Endothelial cell of umbilical vein (primary cell): ENCODE measurements at regions not wholly inside any gene's neighbourhood (a gene's known extent, or its start where the extent isn't known, plus 50 kb on each side); places are given as distances from the start of the nearest gene placed in this dataset.

Experiments used
- BruUV-seq: library from RNA; stranded (reverse); fragments of 400-500 nt; replicated peaks from 2 replicates; lab custom pipeline; 2021; lab: Mats Ljungman, UMichigan
- CTCF ChIA-PET: fragments of 300-600, 350-600 bp; sonication (Branson Sonifier 250); formaldehyde crosslinking; loops from one replicate; lab custom pipeline; 2021; ENCODE audit warnings: antibody characterized with exemption, inconsistent platforms; lab: Charles Lee
- POLR2A ChIA-PET: fragments of 300-600, 350-600 bp; sonication (Branson Sonifier 250); formaldehyde crosslinking; loops from one replicate; lab custom pipeline; 2021; ENCODE audit warnings: antibody characterized with exemption, inconsistent platforms; lab: Charles Lee
- DNase-seq: peaks from one replicate; pipeline ENCODE4 v3.0.0-alpha.2; 2011; ENCODE audit warnings: low read depth, low spot score
- FAIRE-seq: peaks from 2 replicates; lab custom pipeline; 2011; peaks lifted over from hg19 to GRCh38; lab: Jason Lieb, UNC
- H2AFZ ChIP-seq: 2 replicates; pipeline ENCODE4 v1.6.0; 2012; ENCODE audit warnings: low read depth, low read length, control low read depth, inconsistent platforms
- H3K27ac ChIP-seq: 2 replicates; pipeline ENCODE4 v1.5.1; 2011; ENCODE audit warnings: low read depth, mild to moderate bottlenecking, control low read depth, low read length, moderate library complexity; ENCODE audit not compliant: insufficient read depth
- H3K27me3 ChIP-seq, 2 experiments: 2 replicates each; pipeline versions ENCODE4 v1.6.0 to v1.6.1; 2011; ENCODE audit warnings: low read length in 2 of 2, mixed read lengths in 1 of 2; ENCODE audit not compliant: control insufficient read depth in 2 of 2, insufficient read depth in 2 of 2
- H3K36me3 ChIP-seq, 2 experiments: 2 replicates in 1 of 2; 3 replicates in 1 of 2; pipeline ENCODE4 v1.5.1; 2011; ENCODE audit warnings: low read length in 2 of 2, mild to moderate bottlenecking in 1 of 2, moderate library complexity in 1 of 2; ENCODE audit not compliant: control insufficient read depth in 2 of 2, insufficient read depth in 2 of 2; ENCODE audit errors: extremely low read depth in 1 of 2
- H3K4me1 ChIP-seq: 3 replicates; pipeline ENCODE4 v1.5.1; 2011; ENCODE audit warnings: mild to moderate bottlenecking, low read length; ENCODE audit not compliant: control insufficient read depth, insufficient read depth; ENCODE audit errors: extremely low read depth
- H3K4me2 ChIP-seq: 2 replicates; pipeline ENCODE4 v1.6.1; 2011; ENCODE audit warnings: low read length, control low read depth, mixed read lengths; ENCODE audit not compliant: insufficient read depth
- H3K4me3 ChIP-seq, 3 experiments: fragments of 200-600 bp in 1 of 3; sonication (generic), shearing (Covaris generic) in 1 of 3; replicated peaks in 1 of 3; 2 replicates each; pipeline ENCODE4 v1.5.1; 2011 to 2016; ENCODE audit warnings: control low read depth in 3 of 3, low read length in 3 of 3, mild to moderate bottlenecking in 2 of 3, inconsistent platforms in 1 of 3, low read depth in 1 of 3, moderate library complexity in 1 of 3; ENCODE audit not compliant: insufficient read depth in 1 of 3
- H3K79me2 ChIP-seq: 2 replicates; pipeline ENCODE4 v1.6.0; 2012; ENCODE audit warnings: low read length, inconsistent platforms; ENCODE audit not compliant: control insufficient read depth, insufficient read depth
- H3K9ac ChIP-seq: replicated peaks from 2 replicates; pipeline ENCODE3; 2011; ENCODE audit warnings: low read length, control low read depth; ENCODE audit not compliant: insufficient read depth; ENCODE audit errors: extremely low read depth
- H3K9me1 ChIP-seq: replicated peaks from 3 replicates; pipeline ENCODE4 v1.6.0; 2011; ENCODE audit warnings: mild to moderate bottlenecking, low read length; ENCODE audit not compliant: control insufficient read depth, insufficient read depth; ENCODE audit errors: extremely low read depth
- H3K9me3 ChIP-seq: replicated peaks from 2 replicates; pipeline ENCODE4 v1.5.1; 2012; ENCODE audit warnings: low read length, inconsistent platforms; ENCODE audit not compliant: control insufficient read depth, insufficient read depth
- H4K20me1 ChIP-seq: replicated peaks from 2 replicates; pipeline ENCODE3; 2011; ENCODE audit warnings: mild to moderate bottlenecking, low read length; ENCODE audit not compliant: control insufficient read depth, insufficient read depth; ENCODE audit errors: extremely low read depth
- EZH2 ChIP-seq: IDR thresholded peaks from 2 replicates; pipeline ENCODE4 v1.6.1; 2012; ENCODE audit warnings: borderline replicate concordance, low read depth, mild to moderate bottlenecking, moderate library complexity, low read length, inconsistent platforms; ENCODE audit not compliant: severe bottlenecking
- FOS ChIP-seq: IDR thresholded peaks from 2 replicates; pipeline ENCODE4 v1.6.1; 2011; ENCODE audit warnings: mild to moderate bottlenecking, low read length, moderate library complexity, borderline replicate concordance; ENCODE audit not compliant: insufficient read depth
- GATA2 ChIP-seq: IDR thresholded peaks from 2 replicates; pipeline ENCODE4 v1.7.0; 2011; ENCODE audit warnings: low read depth, mild to moderate bottlenecking, moderate library complexity, mixed read lengths, low read length; ENCODE audit not compliant: insufficient read length, insufficient read depth
- JUN ChIP-seq: IDR thresholded peaks from 2 replicates; pipeline ENCODE4 v1.6.1; 2011; ENCODE audit warnings: borderline replicate concordance, low read depth; ENCODE audit not compliant: insufficient read length, insufficient read depth
- MYC ChIP-seq: IDR thresholded peaks from one replicate; pipeline ENCODE4 v1.6.1; 2011; ENCODE audit warnings: mild to moderate bottlenecking, low read depth, low read length
- POLR2A ChIP-seq: IDR thresholded peaks from 2 replicates; pipeline ENCODE4 v1.6.1; 2012; ENCODE audit warnings: low read depth, mild to moderate bottlenecking, control low read depth, low read length
- POLR2AphosphoS5 ChIP-seq: IDR thresholded peaks from 2 replicates; pipeline ENCODE4 v1.6.1; 2012; ENCODE audit warnings: low read depth, mild to moderate bottlenecking, control low read depth, low read length, moderate library complexity; ENCODE audit not compliant: insufficient read depth
- dilution Hi-C: fragments of 300-500 bp; cut with MboI; formaldehyde crosslinking; loops from one replicate; pipeline ENCODE4 v1.15.0; 2019; ENCODE audit warnings: low sequenced_read_pairs; ENCODE audit not compliant: extremely low pct_ligation_motif_present
- intact Hi-C: fragments of 100-400 bp; cut with micrococcal nuclease; formaldehyde crosslinking; loops from one replicate; pipeline ENCODE4 v1.10.0; 2022
- TF ChIP-seq, protein P1 (sequence below): IDR thresholded peaks from 2 replicates; pipeline ENCODE4 v1.6.1; 2011; ENCODE audit not compliant: insufficient read depth, insufficient read length
- TF ChIP-seq, protein P2 (sequence below), 2 donors: IDR thresholded peaks; 1 replicate in 1 of 2; 2 replicates in 1 of 2; pipeline ENCODE4 v1.5.1; 2011; ENCODE audit warnings: low read length in 2 of 2, mild to moderate bottlenecking in 2 of 2, moderate library complexity in 2 of 2, control low read depth in 1 of 2, inconsistent platforms in 1 of 2, low read depth in 1 of 2; ENCODE audit not compliant: insufficient read depth in 1 of 2; ENCODE audit errors: extremely low read depth in 1 of 2

DNA sequence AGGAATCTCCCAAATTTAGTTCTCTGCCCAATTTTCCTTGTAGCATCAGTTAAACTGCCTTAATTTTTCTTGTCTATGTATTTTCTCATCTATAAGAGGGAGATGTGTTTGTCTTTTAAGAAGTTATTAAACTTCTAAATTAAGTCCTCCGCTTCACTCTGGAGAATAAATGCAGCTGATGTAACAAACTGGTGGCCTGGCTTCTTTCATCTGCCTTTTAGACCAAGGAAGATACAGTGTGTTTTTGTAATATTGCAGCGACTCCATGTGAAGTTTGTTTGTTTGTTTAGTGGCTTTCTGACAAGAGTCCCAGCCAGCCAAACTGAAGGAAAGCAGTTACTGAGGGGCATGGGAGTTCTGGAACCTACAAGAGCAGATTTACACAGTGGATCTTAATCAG, 56.4 kb downstream of the KLF12 start:
- intact Hi-C loops = no loop called here
- DNase-seq = no peak
- no TSS peak for BruUV-seq
- Histone ChIP-seq H2AFZ (no peak overlapping the region), H3K27ac (no peak overlapping the region), H3K9me3 (no peaks in the 10 kb centered on the region), H3K27me3 (no peaks in the 10 kb centered on the region), H3K4me2 (no peak overlapping the region), H3K4me1 (peaks cover 34% of the 10 kb centered on the region), H3K4me3 (no peak overlapping the region), H3K36me3 (no peaks in the 10 kb centered on the region), H3K79me2 (peaks cover 57% of the 10 kb centered on the region), H3K9me1 (no peaks in the 10 kb centered on the region), H4K20me1 (peaks cover 2% of the 10 kb centered on the region), H3K9ac (no peak overlapping the region)
- dilution Hi-C loops = no loop called here
- FAIRE-seq = no peak
- TF ChIP-seq POLR2A = no peak
- no peak for TF ChIP-seq EZH2
- TF ChIP-seq FOS = no peak
- TF ChIP-seq JUN = no peak
- TF ChIP-seq, protein P1, sequence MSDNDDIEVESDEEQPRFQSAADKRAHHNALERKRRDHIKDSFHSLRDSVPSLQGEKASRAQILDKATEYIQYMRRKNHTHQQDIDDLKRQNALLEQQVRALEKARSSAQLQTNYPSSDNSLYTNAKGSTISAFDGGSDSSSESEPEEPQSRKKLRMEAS = no peak
- TF ChIP-seq POLR2AphosphoS5 = no peak
- no peak for TF ChIP-seq GATA2
- TF ChIP-seq MYC = no peak
- TF ChIP-seq, protein P2, sequence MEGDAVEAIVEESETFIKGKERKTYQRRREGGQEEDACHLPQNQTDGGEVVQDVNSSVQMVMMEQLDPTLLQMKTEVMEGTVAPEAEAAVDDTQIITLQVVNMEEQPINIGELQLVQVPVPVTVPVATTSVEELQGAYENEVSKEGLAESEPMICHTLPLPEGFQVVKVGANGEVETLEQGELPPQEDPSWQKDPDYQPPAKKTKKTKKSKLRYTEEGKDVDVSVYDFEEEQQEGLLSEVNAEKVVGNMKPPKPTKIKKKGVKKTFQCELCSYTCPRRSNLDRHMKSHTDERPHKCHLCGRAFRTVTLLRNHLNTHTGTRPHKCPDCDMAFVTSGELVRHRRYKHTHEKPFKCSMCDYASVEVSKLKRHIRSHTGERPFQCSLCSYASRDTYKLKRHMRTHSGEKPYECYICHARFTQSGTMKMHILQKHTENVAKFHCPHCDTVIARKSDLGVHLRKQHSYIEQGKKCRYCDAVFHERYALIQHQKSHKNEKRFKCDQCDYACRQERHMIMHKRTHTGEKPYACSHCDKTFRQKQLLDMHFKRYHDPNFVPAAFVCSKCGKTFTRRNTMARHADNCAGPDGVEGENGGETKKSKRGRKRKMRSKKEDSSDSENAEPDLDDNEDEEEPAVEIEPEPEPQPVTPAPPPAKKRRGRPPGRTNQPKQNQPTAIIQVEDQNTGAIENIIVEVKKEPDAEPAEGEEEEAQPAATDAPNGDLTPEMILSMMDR (IDR thresholded peaks at IDR 0.05; ENCODE audit: extremely low read depth in 1 of 2, insufficient read depth in 1 of 2, low read depth in 1 of 2, low read length in 2 of 2) = no peak
- CTCF ChIA-PET = no interaction called here
- POLR2A ChIA-PET = no interaction called here
